ENCODE measurements at regions not wholly inside any gene's neighbourhood (a gene's known extent, or its start where the extent isn't known, plus 50 kb on each side); places are given as distances from the start of the nearest gene placed in this dataset.

- Histone ChIP-seq H3K27me3 (ENCODE audit: insufficient read depth in 3 of 3, low read length in 2 of 3) (no peaks in the 10 kb centered on the region), H3K4me1 (no peaks in the 10 kb centered on the region), H3K4me3 (no peak overlapping the region), H3K9me3 (no peaks in the 10 kb centered on the region), H3K36me3 (ENCODE audit: insufficient read depth in 1 of 2, low read depth in 1 of 2) (no peaks in the 10 kb centered on the region), H3K27ac (no peak overlapping the region)
- DNase-seq (no peak), ATAC-seq (no peak)
- no peak for TF ChIP-seq CTCF (IDR thresholded peaks at IDR 0.05)
- 80 to 87% (median 84%) methylated on average over 3 of the region's 3 CpGs for WGBS, 3 donors
- intact Hi-C loops (cut with DNase I) = no loop called here
Measured at GRCh38 chr3:74739242-74739641, 124.8 kb upstream of the CNTN3 start.

DNA sequence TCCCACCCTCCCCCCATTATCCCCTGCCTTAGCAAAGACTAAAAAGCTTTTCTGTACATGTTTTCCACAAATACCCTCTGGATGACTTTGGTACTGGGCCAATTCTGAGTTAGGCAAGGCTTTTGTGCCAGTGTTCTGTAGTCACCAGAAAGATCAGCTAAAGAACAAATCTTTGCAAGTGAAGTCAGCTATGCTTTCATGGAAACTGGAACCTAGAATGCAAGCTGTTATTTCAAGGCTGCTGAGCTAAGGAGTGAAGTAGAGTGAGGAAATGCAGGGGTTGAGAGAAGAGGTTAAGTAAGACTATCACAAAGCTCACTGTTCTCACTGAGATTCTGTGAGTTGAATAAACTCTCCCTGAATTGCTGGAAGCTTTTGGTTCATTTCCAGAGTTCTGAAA is 107.8 kb upstream of the CNTN3 start:
- H3K4me3 ChIP-seq = no peak overlapping the region
- no peaks in the 10 kb centered on the region for H3K27me3 ChIP-seq (ENCODE audit: insufficient read depth in 3 of 3, low read length in 2 of 3)
- no peak overlapping the region for H3K27ac ChIP-seq
- intact Hi-C loops (cut with DNase I) = no loop called here
- H3K36me3 ChIP-seq (ENCODE audit: insufficient read depth in 1 of 2, low read depth in 1 of 2) = no peaks in the 10 kb centered on the region
- ATAC-seq (no peak), DNase-seq (no peak)
- TF ChIP-seq CTCF (IDR thresholded peaks at IDR 0.05) = no peak
- H3K9me3 ChIP-seq = no peaks in the 10 kb centered on the region
- no peaks in the 10 kb centered on the region for H3K4me1 ChIP-seq

GRCh38 chr3:74713977-74714376 is 99.5 kb upstream of the CNTN3 start:
- H3K4me1 ChIP-seq = no peaks in the 10 kb centered on the region
- intact Hi-C loops (cut with DNase I) = no loop called here
- no peak for ATAC-seq

DNA sequence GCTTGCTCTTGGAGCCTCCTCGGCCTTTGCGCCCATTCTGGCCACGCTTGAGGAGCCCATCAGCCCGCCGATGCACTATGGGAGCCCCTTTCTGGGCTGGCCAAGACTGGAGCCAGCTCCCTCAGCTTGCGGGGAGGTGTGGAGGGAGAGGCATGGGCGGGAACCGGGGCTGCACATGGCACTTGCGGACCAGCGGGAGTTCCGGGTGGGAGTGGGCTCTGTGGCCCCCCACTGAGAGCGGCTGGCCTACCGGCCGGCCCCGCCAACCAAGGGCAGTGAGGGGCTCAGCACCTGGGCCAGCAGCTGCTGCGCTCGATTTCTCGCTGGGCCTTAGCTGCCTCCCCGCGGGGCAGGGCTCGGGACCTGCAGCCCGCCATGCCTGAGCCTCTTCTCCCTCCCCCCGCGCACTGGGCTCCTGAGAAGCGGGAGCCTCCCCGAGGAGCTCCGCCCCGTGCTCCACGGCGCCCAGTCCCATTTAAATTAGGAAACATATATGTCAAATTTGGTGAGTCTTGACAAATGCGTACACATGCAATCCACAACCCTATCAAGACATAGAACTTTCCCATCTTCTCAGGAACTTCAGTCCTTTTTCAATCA is 97.6 kb upstream of the CNTN3 start:
- Histone ChIP-seq H3K4me3 (no peak overlapping the region), H3K36me3 (ENCODE audit: insufficient read depth in 1 of 2, low read depth in 1 of 2) (no peaks in the 10 kb centered on the region), H3K27ac (no peak overlapping the region), H3K4me1 (no peaks in the 10 kb centered on the region), H3K9me3 (no peaks in the 10 kb centered on the region), H3K27me3 (ENCODE audit: insufficient read depth in 3 of 3, low read length in 2 of 3) (no peaks in the 10 kb centered on the region)
- DNase-seq (peak in 1 of 2 donors; percentile 12), ATAC-seq (no peak)
- 91 to 94% (median 93%) methylated on average over 26 to 31 of the region's 31 CpGs for WGBS, 3 donors
- TF ChIP-seq CTCF (IDR thresholded peaks at IDR 0.05) = no peak
- intact Hi-C loops (cut with DNase I) = no loop called here

More at GRCh38 chr3:74713977-74714376, 99.5 kb upstream of the CNTN3 start:
- WGBS, 3 donors = 49 to 58% (median 51%) methylated on average over 4 of the region's 4 CpGs
- no peak for TF ChIP-seq CTCF (IDR thresholded peaks at IDR 0.05)
- Histone ChIP-seq H3K27ac (no peak overlapping the region), H3K9me3 (no peaks in the 10 kb centered on the region), H3K36me3 (ENCODE audit: insufficient read depth in 1 of 2, low read depth in 1 of 2) (no peaks in the 10 kb centered on the region), H3K4me3 (no peak overlapping the region), H3K27me3 (ENCODE audit: insufficient read depth in 3 of 3, low read length in 2 of 3) (no peaks in the 10 kb centered on the region)
- DNase-seq = no peak

GRCh38 chr3:74709951-74710350 is 95.5 kb upstream of the CNTN3 start:
- no peak for TF ChIP-seq CTCF (IDR thresholded peaks at IDR 0.05)
- no peaks in the 10 kb centered on the region for H3K4me1 ChIP-seq
- no peak overlapping the region for H3K27ac ChIP-seq
- no peaks in the 10 kb centered on the region for H3K27me3 ChIP-seq (ENCODE audit: insufficient read depth in 3 of 3, low read length in 2 of 3)
- no peaks in the 10 kb centered on the region for H3K36me3 ChIP-seq (ENCODE audit: insufficient read depth in 1 of 2, low read depth in 1 of 2)
- H3K4me3 ChIP-seq = no peak overlapping the region
- ATAC-seq (no peak), DNase-seq (no peak)
- H3K9me3 ChIP-seq = no peaks in the 10 kb centered on the region
- intact Hi-C loops (cut with DNase I) = no loop called here
- WGBS, 3 donors = 91 to 96% (median 96%) methylated on average over 3 of the region's 3 CpGs

Data from psoas muscle (tissue), 7 donors.